ENCODE measurements at regions not wholly inside any gene's neighbourhood (a gene's known extent, or its start where the extent isn't known, plus 50 kb on each side); places are given as distances from the start of the nearest gene placed in this dataset.

GRCh38 chr2:71882949-71883472 lies 264.7 kb downstream of the CYP26B1 start (continued):
- TF ChIP-seq KIAA2018 (CRISPR knock-in tag; IDR thresholded peaks at IDR 0.05; ENCODE audit: borderline replicate concordance) (no peak), SIX1 (CRISPR knock-in tag; IDR thresholded peaks at IDR 0.05; ENCODE audit: borderline replicate concordance) (peak; percentile 65), ZNF747 (CRISPR knock-in tag; IDR thresholded peaks at IDR 0.05; ENCODE audit: borderline replicate concordance) (peak; percentile 95), IRF2 (CRISPR knock-in tag; IDR thresholded peaks at IDR 0.05) (peak; percentile 92), ISL2 (CRISPR knock-in tag; IDR thresholded peaks at IDR 0.05) (peak; percentile 89), E2F1 (CRISPR knock-in tag; IDR thresholded peaks at IDR 0.05) (no peak), ZBTB38 (CRISPR knock-in tag; IDR thresholded peaks at IDR 0.05) (peak; percentile 51; the same call in 1 of the 2 replicates), ZNF414 (CRISPR knock-in tag; IDR thresholded peaks at IDR 0.05) (peak; percentile 98), ZSCAN31 (CRISPR knock-in tag; IDR thresholded peaks at IDR 0.05; ENCODE audit: low read depth) (peak; percentile 27; the same call in 1 of the 2 replicates), ZFY (CRISPR knock-in tag; IDR thresholded peaks at IDR 0.05) (peak; percentile 60; the same call in 1 of the 2 replicates), GABPB1 (CRISPR knock-in tag; IDR thresholded peaks at IDR 0.05) (peak; percentile 94), DBP (CRISPR knock-in tag; IDR thresholded peaks at IDR 0.05; ENCODE audit: not compliant biosample characterization) (no peak), NRL (CRISPR knock-in tag; IDR thresholded peaks at IDR 0.05; ENCODE audit: borderline replicate concordance) (peak; percentile 78), POLR2AphosphoS2 (IDR thresholded peaks at IDR 0.05; ENCODE audit: low read depth, low read length) (no peak), ZNF629 (CRISPR knock-in tag; conservative IDR thresholded peaks at IDR 0.05) (peak; percentile 50; the same call in 1 of the 2 replicates), RBM22 (optimal IDR thresholded peaks at IDR 0.05; ENCODE audit: low read length) (no peak), CREM (IDR thresholded peaks at IDR 0.05) (peak; percentile 36; the same call in 1 of the 2 replicates), CREM (CRISPR knock-in tag; IDR thresholded peaks at IDR 0.05) (no peak), CENPX (CRISPR knock-in tag; IDR thresholded peaks at IDR 0.05) (no peak), ZFP90 (CRISPR knock-in tag; IDR thresholded peaks at IDR 0.05; ENCODE audit: borderline replicate concordance) (peak; percentile 84), NCOA5 (CRISPR knock-in tag; IDR thresholded peaks at IDR 0.05) (no peak)

Measured in HepG2 (cell line).